Lower lobe of right lung (tissue), 2 donors: ENCODE measurements at regions not wholly inside any gene's neighbourhood (a gene's known extent, or its start where the extent isn't known, plus 50 kb on each side); places are given as distances from the start of the nearest gene placed in this dataset.

ENCODE experiments used
- ATAC-seq, 2 donors: fragments of 200-7000 bp; cut with Tn5 transposase; one replicate each; pipeline ENCODE4 v1.9.1; 2020 to 2022; ENCODE audit warnings: mild to moderate bottlenecking in 2 of 2, moderate library complexity in 2 of 2
- DNase-seq: peaks from one replicate; pipeline ENCODE4 v3.0.0-alpha.2; 2020
- H3K27ac ChIP-seq: fragments of 200-600 bp; one replicate; pipeline ENCODE4 v1.8.0; 2022
- H3K27me3 ChIP-seq: fragments of 200-600 bp; one replicate; pipeline ENCODE4 v1.8.0; 2022; ENCODE audit warnings: low read depth
- H3K36me3 ChIP-seq: fragments of 200-600 bp; one replicate; pipeline ENCODE4 v1.8.0; 2022; ENCODE audit warnings: mild to moderate bottlenecking
- H3K4me1 ChIP-seq: fragments of 200-600 bp; one replicate; pipeline ENCODE4 v1.8.0; 2022
- H3K4me3 ChIP-seq: fragments of 200-600 bp; one replicate; pipeline ENCODE4 v1.8.0; 2022; ENCODE audit warnings: mild to moderate bottlenecking
- H3K9me3 ChIP-seq: fragments of 200-600 bp; one replicate; pipeline ENCODE4 v1.8.0; 2022
- CTCF ChIP-seq: fragments of 200-600 bp; IDR thresholded peaks from one replicate; pipeline ENCODE4 v1.8.0; 2022; ENCODE audit warnings: antibody characterized with exemption, mild to moderate bottlenecking
- intact Hi-C: fragments of 100-400 bp; cut with DNase I; formaldehyde crosslinking; loops from one replicate; pipeline ENCODE4 v1.11.0; 2022
- donor health status: DM: no; HTN: yes; CAD: no; lungs with severe emphysema.

- DNase-seq (no peak), ATAC-seq (no peak)
- Histone ChIP-seq H3K4me3 (no peak overlapping the region), H3K27me3 (no peaks in the 10 kb centered on the region), H3K4me1 (no peaks in the 10 kb centered on the region), H3K36me3 (no peaks in the 10 kb centered on the region), H3K9me3 (no peaks in the 10 kb centered on the region), H3K27ac (no peak overlapping the region)
- intact Hi-C loops: no loop called here
- no peak for TF ChIP-seq CTCF
Measured at GRCh38 chr6:48471326-48471725, 360.3 kb upstream of the PTCHD4 start.

DNA sequence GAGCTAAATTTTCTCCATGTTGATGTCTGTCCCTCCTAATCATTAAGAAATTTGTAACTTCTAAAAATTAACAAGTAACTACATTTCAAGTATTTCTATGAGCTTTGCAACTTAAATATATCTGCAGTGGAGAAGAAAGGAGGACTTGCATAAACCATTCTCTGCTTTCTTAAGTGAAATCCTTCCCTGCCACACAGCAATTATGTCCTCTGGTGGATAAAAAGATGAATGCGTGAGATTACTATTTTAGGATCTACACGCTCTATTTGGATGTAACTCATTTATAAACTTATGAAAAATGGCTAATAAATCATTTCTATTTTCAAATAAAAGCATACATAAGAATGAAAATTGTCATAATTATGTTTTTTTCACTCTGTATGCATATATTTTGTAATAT lies 338.0 kb upstream of the PTCHD4 start:
- no peak for DNase-seq
- intact Hi-C loops: no loop called here
- no peaks in the 10 kb centered on the region for H3K36me3 ChIP-seq
- H3K4me3 ChIP-seq: no peak overlapping the region
- H3K27ac ChIP-seq: no peak overlapping the region
- no peak for ATAC-seq
- H3K9me3 ChIP-seq: peaks cover 8% of the 10 kb centered on the region
- H3K27me3 ChIP-seq: no peaks in the 10 kb centered on the region
- TF ChIP-seq CTCF: no peak
- no peaks in the 10 kb centered on the region for H3K4me1 ChIP-seq

- Histone ChIP-seq H3K4me1 (no peaks in the 10 kb centered on the region), H3K27ac (no peak overlapping the region), H3K9me3 (peaks cover 8% of the 10 kb centered on the region), H3K27me3 (no peaks in the 10 kb centered on the region), H3K4me3 (no peak overlapping the region), H3K36me3 (no peaks in the 10 kb centered on the region)
- DNase-seq (no peak), ATAC-seq (no peak)
- intact Hi-C loops: no loop called here
- TF ChIP-seq CTCF: no peak
Measured at GRCh38 chr6:48447251-48447650, 336.3 kb upstream of the PTCHD4 start.

DNA sequence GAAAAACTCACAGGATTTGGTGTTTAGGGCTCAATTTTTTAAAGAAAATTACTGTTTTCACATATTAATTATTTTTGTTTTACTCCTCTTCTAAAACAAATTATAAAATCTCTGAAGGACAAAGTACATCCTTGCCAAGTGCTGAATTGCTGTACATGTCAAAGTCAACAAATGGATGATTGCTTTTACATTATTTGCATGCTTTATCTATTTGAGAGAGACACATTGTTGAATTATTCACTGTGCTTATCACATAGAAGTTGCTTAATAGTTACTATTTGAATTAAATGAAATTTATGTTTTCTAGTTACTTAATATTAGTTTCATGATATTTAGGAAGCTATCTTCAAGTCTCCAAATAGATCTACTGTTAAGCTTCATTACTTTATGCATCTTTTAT lies 318.6 kb upstream of the PTCHD4 start:
- Histone ChIP-seq H3K36me3 (no peaks in the 10 kb centered on the region), H3K27ac (no peak overlapping the region), H3K4me1 (no peaks in the 10 kb centered on the region), H3K4me3 (no peak overlapping the region), H3K27me3 (no peaks in the 10 kb centered on the region), H3K9me3 (no peaks in the 10 kb centered on the region)
- ATAC-seq: no peak
- intact Hi-C loops: no loop called here
- no peak for TF ChIP-seq CTCF
- no peak for DNase-seq

GRCh38 chr6:48429021-48429420 lies 318.0 kb upstream of the PTCHD4 start:
- H3K4me3 ChIP-seq: no peak overlapping the region
- no peak for DNase-seq
- no peaks in the 10 kb centered on the region for H3K27me3 ChIP-seq
- H3K27ac ChIP-seq: no peak overlapping the region
- no peak for ATAC-seq
- no peaks in the 10 kb centered on the region for H3K36me3 ChIP-seq
- TF ChIP-seq CTCF: no peak
- intact Hi-C loops: no loop called here
- no peaks in the 10 kb centered on the region for H3K4me1 ChIP-seq
- H3K9me3 ChIP-seq: no peaks in the 10 kb centered on the region

DNA sequence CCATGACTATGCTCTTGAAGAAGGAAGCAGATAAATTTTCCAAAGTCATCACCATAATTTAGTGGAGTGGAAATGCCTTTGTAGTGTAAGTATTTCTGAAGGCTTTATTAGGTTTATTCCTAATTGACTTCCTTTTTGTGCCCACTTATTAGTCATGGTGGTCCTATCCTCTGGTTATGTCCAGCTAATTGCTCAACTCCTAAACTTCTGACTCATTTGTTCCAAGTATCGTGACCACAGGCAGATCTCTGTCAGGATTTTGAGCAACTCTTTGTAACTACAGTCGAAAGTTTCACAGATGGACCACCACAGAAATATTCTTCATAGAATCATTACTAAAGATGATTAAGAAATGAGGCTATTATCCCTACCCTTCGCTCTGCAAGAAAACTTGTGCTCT lies 315.6 kb upstream of the PTCHD4 start:
- ATAC-seq: no peak

More for the DNA sequence above, 315.6 kb upstream of the PTCHD4 start:
- Histone ChIP-seq H3K27me3 (no peaks in the 10 kb centered on the region), H3K9me3 (no peaks in the 10 kb centered on the region), H3K4me3 (no peak overlapping the region), H3K27ac (no peak overlapping the region), H3K36me3 (no peaks in the 10 kb centered on the region), H3K4me1 (no peaks in the 10 kb centered on the region)
- intact Hi-C loops: no loop called here
- TF ChIP-seq CTCF: no peak
- DNase-seq: no peak
